Neural cell (in vitro differentiated cells): ENCODE measurements at regions not wholly inside any gene's neighbourhood (a gene's known extent, or its start where the extent isn't known, plus 50 kb on each side); places are given as distances from the start of the nearest gene placed in this dataset.

Source experiments
- H2AFZ ChIP-seq: fragments of 200-600, 300-800 bp; sonication (generic), shearing (Covaris generic); 2 replicates; pipeline ENCODE4 v1.6.0; 2014; ENCODE audit warnings: low read depth, mild to moderate bottlenecking, antibody characterized with exemption, low read length, moderate library complexity
- H3F3A ChIP-seq: fragments of 200-600 bp; shearing (Covaris generic); 2 replicates; pipeline ENCODE4 v1.6.1; 2016; ENCODE audit warnings: mild to moderate bottlenecking, moderate library complexity, mixed read lengths, antibody characterized with exemption, low read length; ENCODE audit not compliant: insufficient read depth, poor library complexity, severe bottlenecking
- H3K27ac ChIP-seq: fragments of 200-600, 300-800 bp; sonication (generic), shearing (Covaris generic); 2 replicates; pipeline ENCODE4 v1.5.1; 2014; ENCODE audit warnings: mild to moderate bottlenecking, low read length, moderate library complexity
- H3K27me3 ChIP-seq: fragments of 300-800, 200-600 bp; sonication (generic), shearing (Covaris generic); 2 replicates; pipeline ENCODE4 v1.6.0; 2014; ENCODE audit warnings: mild to moderate bottlenecking, low read depth, low read length, moderate library complexity; ENCODE audit not compliant: insufficient read depth
- H3K36me3 ChIP-seq: fragments of 300-800, 200-600 bp; sonication (generic), shearing (Covaris generic); 2 replicates; pipeline ENCODE4 v1.5.1; 2014; ENCODE audit warnings: mild to moderate bottlenecking, antibody characterized with exemption, low read length, moderate library complexity; ENCODE audit not compliant: insufficient read depth
- H3K4me2 ChIP-seq: fragments of 300-800, 200-600 bp; sonication (generic), shearing (Covaris generic); 2 replicates; pipeline ENCODE4 v1.6.0; 2014; ENCODE audit warnings: mild to moderate bottlenecking, low read length
- H3K4me3 ChIP-seq: fragments of 300-800, 200-600 bp; sonication (generic), shearing (Covaris generic); 2 replicates; pipeline ENCODE4 v1.5.1; 2014; ENCODE audit warnings: mild to moderate bottlenecking, low read length, moderate library complexity
- H3K79me2 ChIP-seq: fragments of 200-600 bp; shearing (Covaris generic); replicated peaks from 2 replicates; pipeline ENCODE4 v1.6.0; 2014; ENCODE audit warnings: mild to moderate bottlenecking, low read length, moderate library complexity; ENCODE audit not compliant: insufficient read depth
- H3K9ac ChIP-seq: fragments of 300-800, 200-600 bp; sonication (generic), shearing (Covaris generic); 2 replicates; pipeline ENCODE4 v1.6.1; 2016; ENCODE audit warnings: mild to moderate bottlenecking, low read length, mixed read lengths
- H3K9me2 ChIP-seq: fragments of 200-600 bp; shearing (Covaris generic); 2 replicates; pipeline ENCODE4 v1.6.1; 2016; ENCODE audit warnings: mild to moderate bottlenecking, low read length, mixed read lengths; ENCODE audit not compliant: insufficient read depth
- H3K9me3 ChIP-seq: fragments of 200-600, 300-800 bp; sonication (generic), shearing (Covaris generic); 2 replicates; pipeline ENCODE4 v1.6.1; 2016; ENCODE audit warnings: mild to moderate bottlenecking, mixed run types, low read length, moderate library complexity, mixed read lengths
- H4K20me1 ChIP-seq: fragments of 200-600 bp; shearing (Covaris generic); 2 replicates; pipeline ENCODE4 v1.6.1; 2016; ENCODE audit warnings: mild to moderate bottlenecking, mixed run types; ENCODE audit not compliant: insufficient read depth
- CTCF ChIP-seq: fragments of 450-650 bp; IDR thresholded peaks from 2 replicates; pipeline ENCODE4 v1.5.1; 2014; ENCODE audit warnings: antibody characterized with exemption, mild to moderate bottlenecking, moderate library complexity; ENCODE audit not compliant: poor library complexity, severe bottlenecking
- EP300 ChIP-seq: fragments of 450-650 bp; conservative IDR thresholded peaks from 2 replicates; pipeline ENCODE4 v1.6.1; 2014; ENCODE audit warnings: antibody characterized with exemption, mild to moderate bottlenecking, moderate library complexity; ENCODE audit not compliant: poor library complexity, severe bottlenecking
- EZH2 ChIP-seq: fragments of 200-600, 300-800 bp; shearing (Covaris generic), sonication (generic); IDR thresholded peaks from 2 replicates; pipeline ENCODE4 v1.6.1; 2014; ENCODE audit warnings: antibody characterized with exemption, low read length, borderline replicate concordance, mild to moderate bottlenecking; ENCODE audit not compliant: insufficient read depth, poor library complexity, severe bottlenecking
- MXI1 ChIP-seq: fragments of 450-650 bp; conservative IDR thresholded peaks from 2 replicates; pipeline ENCODE4 v1.6.1; 2014; ENCODE audit warnings: antibody characterized with exemption, mild to moderate bottlenecking; ENCODE audit not compliant: poor library complexity, severe bottlenecking
- POLR2AphosphoS5 ChIP-seq: IDR thresholded peaks from 2 replicates; pipeline ENCODE4 v1.6.1; 2012
- RAD21 ChIP-seq: fragments of 450-650 bp; conservative IDR thresholded peaks from 2 replicates; pipeline ENCODE4 v1.6.1; 2014; ENCODE audit warnings: antibody characterized with exemption, mild to moderate bottlenecking, moderate library complexity
- REST ChIP-seq: IDR thresholded peaks from 2 replicates; pipeline ENCODE4 v1.6.1; 2012; ENCODE audit warnings: borderline replicate concordance
- TAF1 ChIP-seq: IDR thresholded peaks from 2 replicates; pipeline ENCODE4 v1.6.1; 2012; ENCODE audit warnings: low read depth
- small RNA-seq, 3 experiments: library from RNA; depleted of rRNA; stranded (forward); fragments of <200 nt; gene quantifications; one replicate each; pipeline ENCODE3, GENCODE V24; 2012

GRCh38 chr13:53953183-53953582 is 924.6 kb downstream of the OLFM4 start:
- TF ChIP-seq EZH2 (no peak), MXI1 (no peak), POLR2AphosphoS5 (no peak), CTCF (no peak), REST (no peak), EP300 (no peak), TAF1 (no peak), RAD21 (no peak)
- Histone ChIP-seq H3K9me2 (no peaks in the 10 kb centered on the region), H3K79me2 (no peaks in the 10 kb centered on the region), H4K20me1 (no peaks in the 10 kb centered on the region), H3K9ac (no peak overlapping the region), H2AFZ (no peak overlapping the region), H3F3A (no peaks in the 10 kb centered on the region), H3K4me2 (no peak overlapping the region), H3K4me3 (no peak overlapping the region), H3K9me3 (no peaks in the 10 kb centered on the region), H3K36me3 (no peaks in the 10 kb centered on the region), H3K27me3 (no peaks in the 10 kb centered on the region), H3K27ac (no peak overlapping the region)

Small RNA genes in the stretch of these regions (small RNA-seq; reads per million reads assigned to genes)
- gene RN7SL618P: 0 reads per million in 3 experiments
